RKO (cell line): ENCODE measurements at regions not wholly inside any gene's neighbourhood (a gene's known extent, or its start where the extent isn't known, plus 50 kb on each side); places are given as distances from the start of the nearest gene placed in this dataset.
"Not testable (repeated sequence)": the region's sequence is repeated elsewhere in the genome, so short reads cannot be mapped to it uniquely, and the experiment has no call there.

Experiments used
- DNase-seq: peaks from one replicate; pipeline ENCODE4 v3.0.0-alpha.2; 2016; ENCODE audit warnings: low spot score

GRCh38 chr9:42377530-42378417 lies 194.3 kb downstream of the SPATA31A6 start:
- DNase-seq: not testable (repeated sequence)

- DNase-seq: no peak
Measured at GRCh38 chr9:42378418-42378815, 195.0 kb downstream of the SPATA31A6 start.

- not testable (repeated sequence) for DNase-seq
Measured at GRCh38 chr9:42379602-42380001, 196.1 kb downstream of the SPATA31A6 start.

GRCh38 chr9:42384585-42384984 lies 201.1 kb downstream of the SPATA31A6 start:
- DNase-seq: not testable (repeated sequence)

GRCh38 chr9:42385574-42386120 lies 202.2 kb downstream of the SPATA31A6 start:
- not testable (repeated sequence) for DNase-seq

DNA sequence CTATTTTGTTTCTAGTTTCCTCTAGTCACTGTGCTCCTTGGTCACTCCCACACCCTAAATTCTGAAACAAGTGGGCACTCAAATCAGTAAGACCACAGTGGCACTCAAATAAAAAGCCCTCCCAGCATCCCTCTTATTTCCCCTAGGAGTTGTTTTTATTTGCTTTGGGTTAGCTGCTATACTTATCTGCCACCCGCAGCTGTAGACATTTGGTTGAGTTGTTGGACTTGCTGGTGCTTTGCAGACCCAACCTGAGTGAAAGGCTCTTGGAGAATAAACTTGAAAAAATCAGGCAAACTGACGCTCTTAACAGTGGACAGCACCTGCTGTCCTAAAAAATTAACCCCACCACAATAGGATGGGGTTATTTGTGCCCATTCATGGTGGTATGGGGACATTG lies 203.0 kb downstream of the SPATA31A6 start:
- no peak for DNase-seq

GRCh38 chr9:42388146-42388690 lies 204.8 kb downstream of the SPATA31A6 start:
- DNase-seq: no peak

GRCh38 chr9:42388846-42389245 lies 205.4 kb downstream of the SPATA31A6 start:
- no peak for DNase-seq

GRCh38 chr9:42392773-42393455 lies 209.5 kb downstream of the SPATA31A6 start:
- not testable (repeated sequence) for DNase-seq

DNA sequence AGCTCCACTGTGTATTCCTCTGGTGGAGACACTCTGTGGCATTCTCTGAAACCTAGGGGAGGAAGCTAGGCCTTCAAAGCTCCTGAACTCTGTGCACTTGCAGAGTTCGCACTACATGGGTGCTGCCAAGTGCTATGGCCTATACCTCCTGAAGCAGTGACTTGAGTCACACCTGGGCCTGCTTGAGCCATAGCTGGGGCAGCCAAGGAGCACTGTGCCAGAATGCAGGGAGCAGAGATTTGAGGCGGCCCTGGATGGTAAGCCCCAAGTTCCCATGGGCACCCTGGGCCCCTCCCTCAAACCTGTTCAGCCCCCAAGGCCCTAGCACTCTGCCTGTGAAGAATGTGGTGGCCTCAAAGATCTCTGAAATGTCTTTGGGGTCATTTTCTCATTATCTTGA lies 212.9 kb downstream of the SPATA31A6 start:
- DNase-seq: no peak

GRCh38 chr9:42397336-42397735 lies 213.9 kb downstream of the SPATA31A6 start:
- DNase-seq: not testable (repeated sequence)

DNA sequence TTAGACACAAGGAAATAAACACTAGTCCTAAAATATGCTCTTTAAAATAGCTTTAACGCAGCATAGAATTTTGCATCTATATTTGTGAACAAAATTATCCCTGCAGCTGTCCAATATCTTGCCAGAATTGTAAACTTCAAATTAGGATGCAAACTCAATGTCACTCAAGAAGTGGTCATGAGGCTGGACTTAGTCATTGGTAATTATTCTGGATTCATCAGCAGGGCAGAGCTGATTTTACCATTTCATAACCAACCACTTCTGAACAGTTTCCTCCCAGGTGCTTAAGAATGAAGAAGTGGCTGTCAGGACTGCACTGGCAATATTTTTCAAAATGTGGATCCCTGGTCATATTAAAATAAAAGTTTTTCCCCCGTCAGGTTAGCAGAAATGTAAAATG lies 219.5 kb downstream of the SPATA31A6 start:
- not testable (repeated sequence) for DNase-seq

GRCh38 chr9:42409581-42409980 lies 226.1 kb downstream of the SPATA31A6 start:
- not testable (repeated sequence) for DNase-seq

DNA sequence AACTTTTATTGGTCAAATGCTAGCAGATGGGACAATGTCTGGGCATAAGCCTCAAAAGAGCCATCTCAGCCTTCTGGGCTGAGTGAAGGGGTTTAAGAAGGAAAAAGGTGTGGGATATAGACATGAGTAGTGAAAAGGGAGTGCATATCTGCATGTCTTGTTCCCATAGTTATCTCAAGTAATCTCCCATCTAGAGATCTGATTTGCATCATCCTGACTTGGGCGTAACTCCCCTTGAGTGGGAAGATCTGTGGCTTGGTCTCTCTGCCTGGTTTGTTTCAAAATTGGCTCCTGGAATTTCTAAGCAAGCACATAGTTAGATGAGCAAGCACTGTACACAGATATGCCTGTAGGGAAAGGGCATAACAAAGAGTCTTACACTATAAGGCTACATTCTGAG lies 228.9 kb downstream of the SPATA31A6 start:
- DNase-seq: not testable (repeated sequence)

- not testable (repeated sequence) for DNase-seq
Measured at GRCh38 chr9:42414865-42415264, 231.4 kb downstream of the SPATA31A6 start.

DNA sequence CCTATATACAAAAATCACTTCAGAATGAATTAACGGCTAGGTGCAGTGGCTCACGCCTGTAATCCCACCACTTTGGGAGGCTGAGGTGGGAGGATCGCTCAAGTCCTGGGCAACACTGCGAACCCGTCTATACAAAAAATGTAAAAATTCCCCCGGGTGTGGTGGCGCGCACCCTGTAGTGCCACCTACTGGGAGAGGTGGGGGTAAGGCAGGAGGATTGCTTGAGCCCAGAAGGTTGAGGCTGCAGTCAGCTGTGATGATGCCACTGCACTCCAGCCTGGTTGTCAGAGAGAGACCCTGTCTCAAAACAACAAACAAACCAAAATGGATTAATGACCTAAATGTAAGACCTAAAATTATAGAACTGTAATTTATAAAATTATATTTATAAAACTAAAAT lies 236.2 kb downstream of the SPATA31A6 start:
- DNase-seq: not testable (repeated sequence)

GRCh38 chr9:42420324-42420723 lies 236.9 kb downstream of the SPATA31A6 start:
- DNase-seq: not testable (repeated sequence)

DNA sequence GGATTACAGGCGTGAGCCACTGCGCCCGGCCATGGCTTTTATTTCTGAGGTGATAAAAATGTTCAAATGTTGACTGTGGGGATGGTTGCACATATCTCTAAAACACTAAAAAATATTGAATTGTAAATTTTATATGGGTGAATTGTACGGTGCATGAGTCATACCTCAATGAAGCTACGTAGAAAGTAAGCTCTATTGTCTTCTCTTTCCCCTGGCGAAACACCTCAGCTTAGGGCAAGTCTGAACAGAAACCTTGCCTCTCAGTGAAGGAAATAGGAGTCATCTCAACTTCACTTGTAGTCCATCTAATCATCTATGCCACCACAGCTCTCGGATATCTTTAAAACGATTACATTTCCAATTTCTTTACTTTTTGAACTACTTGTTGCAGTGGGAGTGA lies 238.2 kb downstream of the SPATA31A6 start:
- not testable (repeated sequence) for DNase-seq

GRCh38 chr9:42430674-42431615 lies 247.5 kb downstream of the SPATA31A6 start:
- not testable (repeated sequence) for DNase-seq

- DNase-seq: not testable (repeated sequence)
Measured at GRCh38 chr9:42431616-42432010, 248.2 kb downstream of the SPATA31A6 start.
